Suprapubic skin (tissue), 4 donors: ENCODE measurements at regions not wholly inside any gene's neighbourhood (a gene's known extent, or its start where the extent isn't known, plus 50 kb on each side); places are given as distances from the start of the nearest gene placed in this dataset.

Source experiments
- EP300 ChIP-seq: sonication (generic); formaldehyde crosslinking; IDR thresholded peaks from one replicate; pipeline ENCODE4 v1.6.1; 2017; ENCODE audit warnings: antibody characterized with exemption
- POLR2A ChIP-seq, 2 donors: fragments of 450-650 bp; IDR thresholded peaks; one replicate each; pipeline ENCODE4 v1.6.1; 2017; ENCODE audit warnings: antibody characterized with exemption in 2 of 2, mild to moderate bottlenecking in 2 of 2, moderate library complexity in 2 of 2
- POLR2AphosphoS5 ChIP-seq, 3 donors: sonication (generic); formaldehyde crosslinking; IDR thresholded peaks; one replicate each; pipeline ENCODE4 v1.6.1; 2017; ENCODE audit warnings: antibody characterized with exemption in 3 of 3
- TF ChIP-seq, protein P1 (sequence below), 2 donors: fragments of 200-600 bp in 1 of 2; fragments of 450-650 bp in 1 of 2; sonication (generic) in 1 of 2; IDR thresholded peaks; one replicate each; pipeline ENCODE4 v1.5.1; 2016 to 2019; ENCODE audit warnings: antibody characterized with exemption in 2 of 2, mild to moderate bottlenecking in 1 of 2, moderate library complexity in 1 of 2

GRCh38 chr13:58083064-58083463 is 451.5 kb downstream of the PCDH17 start:
- TF ChIP-seq, protein P1, sequence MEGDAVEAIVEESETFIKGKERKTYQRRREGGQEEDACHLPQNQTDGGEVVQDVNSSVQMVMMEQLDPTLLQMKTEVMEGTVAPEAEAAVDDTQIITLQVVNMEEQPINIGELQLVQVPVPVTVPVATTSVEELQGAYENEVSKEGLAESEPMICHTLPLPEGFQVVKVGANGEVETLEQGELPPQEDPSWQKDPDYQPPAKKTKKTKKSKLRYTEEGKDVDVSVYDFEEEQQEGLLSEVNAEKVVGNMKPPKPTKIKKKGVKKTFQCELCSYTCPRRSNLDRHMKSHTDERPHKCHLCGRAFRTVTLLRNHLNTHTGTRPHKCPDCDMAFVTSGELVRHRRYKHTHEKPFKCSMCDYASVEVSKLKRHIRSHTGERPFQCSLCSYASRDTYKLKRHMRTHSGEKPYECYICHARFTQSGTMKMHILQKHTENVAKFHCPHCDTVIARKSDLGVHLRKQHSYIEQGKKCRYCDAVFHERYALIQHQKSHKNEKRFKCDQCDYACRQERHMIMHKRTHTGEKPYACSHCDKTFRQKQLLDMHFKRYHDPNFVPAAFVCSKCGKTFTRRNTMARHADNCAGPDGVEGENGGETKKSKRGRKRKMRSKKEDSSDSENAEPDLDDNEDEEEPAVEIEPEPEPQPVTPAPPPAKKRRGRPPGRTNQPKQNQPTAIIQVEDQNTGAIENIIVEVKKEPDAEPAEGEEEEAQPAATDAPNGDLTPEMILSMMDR (IDR thresholded peaks at IDR 0.05), result no peak
- TF ChIP-seq POLR2A (IDR thresholded peaks at IDR 0.05) (no peak), EP300 (no peak), POLR2AphosphoS5 (IDR thresholded peaks at IDR 0.05) (no peak)
